GM23338 (cell line): ENCODE measurements at regions not wholly inside any gene's neighbourhood (a gene's known extent, or its start where the extent isn't known, plus 50 kb on each side); places are given as distances from the start of the nearest gene placed in this dataset.

Experiments
- ATAC-seq: fragments of 200-7000 bp; cut with Tn5 transposase; 3 replicates; pipeline ENCODE4 v1.9.1; 2020
- DNase-seq: peaks from one replicate; pipeline ENCODE4 v3.0.0-alpha.2; 2015; ENCODE audit warnings: low spot score
- H2AFZ ChIP-seq: fragments of 200-600 bp; sonication (generic); 2 replicates; pipeline ENCODE4 v1.8.0; 2016; ENCODE audit warnings: antibody characterized with exemption, mild to moderate bottlenecking, moderate library complexity
- H3F3A ChIP-seq: fragments of 200-600 bp; sonication (generic); replicated peaks from 2 replicates; pipeline ENCODE4 v1.8.0; 2017; ENCODE audit warnings: antibody characterized with exemption, mixed run types, low read depth
- H3K27ac ChIP-seq: fragments of 200-600 bp; sonication (generic); 2 replicates; pipeline ENCODE4 v1.6.1; 2016; ENCODE audit warnings: low read depth
- H3K27me3 ChIP-seq: fragments of 200-600 bp; sonication (generic); 2 replicates; pipeline ENCODE4 v1.8.0; 2016; ENCODE audit warnings: mild to moderate bottlenecking, mixed run types, moderate library complexity; ENCODE audit not compliant: insufficient read depth
- H3K36me3 ChIP-seq: fragments of 200-600 bp; sonication (generic); 2 replicates; pipeline ENCODE4 v1.8.0; 2016; ENCODE audit warnings: mild to moderate bottlenecking; ENCODE audit not compliant: insufficient read depth
- H3K4me1 ChIP-seq: fragments of 200-600 bp; sonication (generic); 2 replicates; pipeline ENCODE4 v1.8.0; 2016; ENCODE audit warnings: mild to moderate bottlenecking, moderate library complexity; ENCODE audit not compliant: insufficient read depth
- H3K4me2 ChIP-seq: fragments of 200-600 bp; sonication (generic); 2 replicates; pipeline ENCODE4 v1.7.1; 2017; ENCODE audit warnings: mixed run types
- H3K4me3 ChIP-seq: fragments of 200-600 bp; sonication (generic); 2 replicates; pipeline ENCODE4 v1.6.1; 2016; ENCODE audit warnings: mixed run types
- H3K79me2 ChIP-seq: fragments of 200-600 bp; sonication (generic); replicated peaks from 2 replicates; pipeline ENCODE4 v1.8.0; 2017; ENCODE audit warnings: mild to moderate bottlenecking; ENCODE audit not compliant: insufficient read depth
- H3K9me2 ChIP-seq: fragments of 200-600 bp; sonication (generic); 2 replicates; pipeline ENCODE4 v1.8.0; 2017; ENCODE audit not compliant: insufficient read depth
- H4K20me1 ChIP-seq: fragments of 200-600 bp; sonication (generic); replicated peaks from 2 replicates; pipeline ENCODE4 v1.8.0; 2017; ENCODE audit warnings: mild to moderate bottlenecking; ENCODE audit not compliant: insufficient read depth
- H3K27ac Mint-ChIP-seq: 2 replicates; pipeline ENCODE4 v1.8.0; 2020; ENCODE audit warnings: inconsistent platforms, mild to moderate bottlenecking, moderate library complexity, mixed read lengths
- H3K27me3 Mint-ChIP-seq: 3 replicates; pipeline ENCODE4 v1.8.0; 2022; ENCODE audit warnings: low read depth, mild to moderate bottlenecking, moderate library complexity, mixed read lengths, inconsistent platforms; ENCODE audit not compliant: insufficient read depth, poor library complexity
- H3K36me3 Mint-ChIP-seq: 3 replicates; pipeline ENCODE4 v1.8.0; 2021; ENCODE audit warnings: low read depth, mild to moderate bottlenecking, inconsistent platforms, moderate library complexity, mixed read lengths
- H3K4me1 Mint-ChIP-seq: 3 replicates; pipeline ENCODE4 v1.8.0; 2020; ENCODE audit warnings: mild to moderate bottlenecking, inconsistent platforms, mixed read lengths
- H3K4me3 Mint-ChIP-seq: 3 replicates; pipeline ENCODE4 v1.8.0; 2021; ENCODE audit warnings: moderate library complexity, mild to moderate bottlenecking, inconsistent platforms, mixed read lengths
- H3K9me3 Mint-ChIP-seq: 3 replicates; pipeline ENCODE4 v1.8.0; 2020; ENCODE audit warnings: moderate library complexity, mild to moderate bottlenecking, inconsistent platforms, mixed read lengths
- CREB1 ChIP-seq: fragments of 250-450 bp; sonication (Bioruptor Pico); IDR thresholded peaks from 2 replicates; pipeline ENCODE4 v1.5.0; 2020; ENCODE audit warnings: low read depth, mild to moderate bottlenecking, moderate library complexity
- ETS1 ChIP-seq: IDR thresholded peaks from 2 replicates; pipeline ENCODE4 v1.6.1; 2016; ENCODE audit warnings: antibody characterized with exemption
- EZH2 ChIP-seq: fragments of 200-600 bp; sonication (generic); IDR thresholded peaks from one replicate; pipeline ENCODE4 v1.8.0; 2017; ENCODE audit warnings: antibody characterized with exemption, mild to moderate bottlenecking, low read depth; ENCODE audit not compliant: unreplicated experiment
- EZH2phosphoT487 ChIP-seq: fragments of 200-600 bp; sonication (generic); IDR thresholded peaks from one replicate; pipeline ENCODE4 v1.8.1; 2018; ENCODE audit warnings: antibody characterized with exemption; ENCODE audit not compliant: unreplicated experiment
- JUNB ChIP-seq: IDR thresholded peaks from one replicate; pipeline ENCODE4 v1.6.1; 2016; ENCODE audit warnings: antibody characterized with exemption; ENCODE audit not compliant: unreplicated experiment
- NANOG ChIP-seq: IDR thresholded peaks from 2 replicates; pipeline ENCODE4 v1.6.1; 2016; ENCODE audit warnings: antibody characterized with exemption, borderline replicate concordance
- POLR2AphosphoS5 ChIP-seq: IDR thresholded peaks from 2 replicates; pipeline ENCODE4 v1.6.1; 2016; ENCODE audit warnings: antibody characterized with exemption, low read depth
- REST ChIP-seq: IDR thresholded peaks from one replicate; pipeline ENCODE4 v1.6.1; 2018; ENCODE audit warnings: antibody characterized with exemption; ENCODE audit not compliant: unreplicated experiment
- STAT1 ChIP-seq: IDR thresholded peaks from one replicate; pipeline ENCODE4 v1.6.1; 2016; ENCODE audit warnings: antibody characterized with exemption; ENCODE audit not compliant: unreplicated experiment
- ZNF114 ChIP-seq: fragments of 250-450 bp; sonication (Bioruptor Pico); IDR thresholded peaks from 2 replicates; pipeline ENCODE4 v1.5.0; 2020; ENCODE audit warnings: mild to moderate bottlenecking, moderate library complexity
- ZNF331 ChIP-seq: fragments of 250-450 bp; sonication (Bioruptor Pico); IDR thresholded peaks from 2 replicates; pipeline ENCODE4 v1.5.0; 2020; ENCODE audit warnings: low read depth, mild to moderate bottlenecking, moderate library complexity
- ZNF462 ChIP-seq: fragments of 250-450 bp; sonication (Bioruptor Pico); IDR thresholded peaks from 2 replicates; pipeline ENCODE4 v1.5.0; 2020; ENCODE audit warnings: mild to moderate bottlenecking, moderate library complexity
- TF ChIP-seq, protein P1 (sequence below), 2 experiments: fragments of 200-600 bp in 1 of 2; sonication (generic) in 1 of 2; conservative IDR thresholded peaks; 2 replicates each; pipeline versions ENCODE4 v1.5.1 to v1.6.1; 2016 to 2017; ENCODE audit warnings: antibody characterized with exemption in 2 of 2, low read depth in 2 of 2, mild to moderate bottlenecking in 2 of 2, moderate library complexity in 1 of 2

DNA sequence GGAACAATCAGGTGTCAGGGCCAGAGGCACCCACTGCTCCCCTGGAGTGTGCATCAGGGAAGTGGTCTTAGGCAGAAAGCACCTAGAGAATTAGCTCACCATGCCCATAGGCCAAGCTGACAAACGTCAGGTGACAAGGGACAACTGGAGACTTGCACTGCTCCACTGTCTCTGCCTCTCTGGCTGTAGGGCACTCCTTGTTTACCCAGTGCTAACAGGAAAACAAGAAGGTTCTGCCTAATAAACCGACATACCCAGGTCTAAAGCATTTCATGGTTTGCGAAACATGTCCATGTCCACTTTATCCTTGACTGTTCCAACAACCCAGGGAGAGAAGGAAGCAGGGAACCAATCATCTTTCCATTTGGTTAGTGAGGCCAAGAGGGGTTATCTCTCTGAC is 92.5 kb upstream of the MAMLD1 start:
- no peaks in the 10 kb centered on the region for H3K9me3 Mint-ChIP-seq
- no peak overlapping the region for H3K27ac Mint-ChIP-seq
- ATAC-seq (no peak), DNase-seq (no peak)
- H2AFZ ChIP-seq: no peak overlapping the region
- H3F3A ChIP-seq: no peaks in the 10 kb centered on the region
- no peaks in the 10 kb centered on the region for H3K4me1 Mint-ChIP-seq
- no peaks in the 10 kb centered on the region for H3K4me1 ChIP-seq
- TF ChIP-seq JUNB (no peak), STAT1 (no peak), CREB1 (CRISPR knock-in tag) (no peak), POLR2AphosphoS5 (no peak), ZNF114 (CRISPR knock-in tag) (no peak), NANOG (no peak), EZH2phosphoT487 (no peak), ZNF462 (CRISPR knock-in tag) (no peak), REST (no peak), EZH2 (no peak), ZNF331 (no peak), ETS1 (no peak)
- TF ChIP-seq, protein P1, sequence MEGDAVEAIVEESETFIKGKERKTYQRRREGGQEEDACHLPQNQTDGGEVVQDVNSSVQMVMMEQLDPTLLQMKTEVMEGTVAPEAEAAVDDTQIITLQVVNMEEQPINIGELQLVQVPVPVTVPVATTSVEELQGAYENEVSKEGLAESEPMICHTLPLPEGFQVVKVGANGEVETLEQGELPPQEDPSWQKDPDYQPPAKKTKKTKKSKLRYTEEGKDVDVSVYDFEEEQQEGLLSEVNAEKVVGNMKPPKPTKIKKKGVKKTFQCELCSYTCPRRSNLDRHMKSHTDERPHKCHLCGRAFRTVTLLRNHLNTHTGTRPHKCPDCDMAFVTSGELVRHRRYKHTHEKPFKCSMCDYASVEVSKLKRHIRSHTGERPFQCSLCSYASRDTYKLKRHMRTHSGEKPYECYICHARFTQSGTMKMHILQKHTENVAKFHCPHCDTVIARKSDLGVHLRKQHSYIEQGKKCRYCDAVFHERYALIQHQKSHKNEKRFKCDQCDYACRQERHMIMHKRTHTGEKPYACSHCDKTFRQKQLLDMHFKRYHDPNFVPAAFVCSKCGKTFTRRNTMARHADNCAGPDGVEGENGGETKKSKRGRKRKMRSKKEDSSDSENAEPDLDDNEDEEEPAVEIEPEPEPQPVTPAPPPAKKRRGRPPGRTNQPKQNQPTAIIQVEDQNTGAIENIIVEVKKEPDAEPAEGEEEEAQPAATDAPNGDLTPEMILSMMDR (conservative IDR thresholded peaks at IDR 0.05; ENCODE audit: low read depth in 2 of 2): no peak
- no peaks in the 10 kb centered on the region for H3K9me2 ChIP-seq
- H3K27ac ChIP-seq: no peak overlapping the region
- H3K36me3 ChIP-seq: no peaks in the 10 kb centered on the region
- no peaks in the 10 kb centered on the region for H3K27me3 ChIP-seq
- no peaks in the 10 kb centered on the region for H3K36me3 Mint-ChIP-seq
- H3K4me3 Mint-ChIP-seq: no peak overlapping the region
- H3K4me3 ChIP-seq: no peak overlapping the region
- no peak overlapping the region for H3K4me2 ChIP-seq
- H4K20me1 ChIP-seq: no peaks in the 10 kb centered on the region
- no peaks in the 10 kb centered on the region for H3K27me3 Mint-ChIP-seq
- H3K79me2 ChIP-seq: no peaks in the 10 kb centered on the region
